Glomerular visceral epithelial cell (primary cell): ENCODE measurements at regions not wholly inside any gene's neighbourhood (a gene's known extent, or its start where the extent isn't known, plus 50 kb on each side); places are given as distances from the start of the nearest gene placed in this dataset.
"Not testable (repeated sequence)": the region's sequence is repeated elsewhere in the genome, so short reads cannot be mapped to it uniquely, and the experiment has no call there.

Source experiments
- DNase-seq: peaks from one replicate; pipeline ENCODE4 v3.0.0-alpha.2; 2016; ENCODE audit errors: extremely low spot score

- DNase-seq, result no peak
Measured at GRCh38 chr17:16870253-16871245, 101.4 kb downstream of the TNFRSF13B start.

- DNase-seq, result not testable (repeated sequence)
Measured at GRCh38 chr17:16869531-16870252, 102.2 kb downstream of the TNFRSF13B start.

- not testable (repeated sequence) for DNase-seq
Measured at GRCh38 chr17:16868616-16869015, 103.3 kb downstream of the TNFRSF13B start.

GRCh38 chr17:16867545-16867944, 104.4 kb downstream of the TNFRSF13B start:
- not testable (repeated sequence) for DNase-seq

- not testable (repeated sequence) for DNase-seq
Measured at GRCh38 chr17:16866841-16867240, 105.1 kb downstream of the TNFRSF13B start.

GRCh38 chr17:16866436-16866835, 105.5 kb downstream of the TNFRSF13B start:
- DNase-seq, result no peak

- DNase-seq, result peak; percentile 16
Measured at GRCh38 chr17:16865704-16866103, 106.2 kb downstream of the TNFRSF13B start.

GRCh38 chr17:16865077-16865613, 106.8 kb downstream of the TNFRSF13B start:
- DNase-seq, result not testable (repeated sequence)

- peak; percentile 20 for DNase-seq
Measured at GRCh38 chr17:16864462-16865076, 107.3 kb downstream of the TNFRSF13B start.

- peak; percentile 68 for DNase-seq
Measured at GRCh38 chr17:16861152-16861551, 110.8 kb downstream of the TNFRSF13B start.

GRCh38 chr17:16860467-16860866, 111.5 kb downstream of the TNFRSF13B start:
- not testable (repeated sequence) for DNase-seq

- DNase-seq, result not testable (repeated sequence)
Measured at GRCh38 chr17:16859515-16859914, 112.4 kb downstream of the TNFRSF13B start.

GRCh38 chr17:16857746-16858145, 114.2 kb downstream of the TNFRSF13B start:
- DNase-seq, result not testable (repeated sequence)

GRCh38 chr17:16856846-16857245, 115.1 kb downstream of the TNFRSF13B start:
- DNase-seq, result not testable (repeated sequence)

GRCh38 chr17:16856171-16856570, 115.7 kb downstream of the TNFRSF13B start:
- DNase-seq, result not testable (repeated sequence)

- not testable (repeated sequence) for DNase-seq
Measured at GRCh38 chr17:16854636-16855035, 117.3 kb downstream of the TNFRSF13B start.

GRCh38 chr17:16853661-16854320, 118.1 kb downstream of the TNFRSF13B start:
- no peak for DNase-seq

GRCh38 chr17:16849861-16850260, 122.1 kb downstream of the TNFRSF13B start:
- not testable (repeated sequence) for DNase-seq

GRCh38 chr17:16848997-16849396, 122.9 kb downstream of the TNFRSF13B start:
- DNase-seq, result not testable (repeated sequence)

GRCh38 chr17:16845098-16845497, 126.8 kb downstream of the TNFRSF13B start:
- DNase-seq, result not testable (repeated sequence)

GRCh38 chr17:16844669-16845068, 127.2 kb downstream of the TNFRSF13B start:
- DNase-seq, result not testable (repeated sequence)
